ENCODE measurements at regions not wholly inside any gene's neighbourhood (a gene's known extent, or its start where the extent isn't known, plus 50 kb on each side); places are given as distances from the start of the nearest gene placed in this dataset.
"Not testable (repeated sequence)": the region's sequence is repeated elsewhere in the genome, so short reads cannot be mapped to it uniquely, and the experiment has no call there.

GRCh38 chr2:126952216-126952615, 53.5 kb downstream of the TEX51 start:
- DNase-seq (ENCODE audit: low read depth in 2 of 2), result no peak

GRCh38 chr2:126953483-126953882, 54.8 kb downstream of the TEX51 start:
- no peak for DNase-seq (ENCODE audit: low read depth in 2 of 2)

- no peak for DNase-seq (ENCODE audit: low read depth in 2 of 2)
These were observed 56.1 kb downstream of the TEX51 start for GRCh38 chr2:126954831-126955230.

- DNase-seq (ENCODE audit: low read depth in 2 of 2), result not testable (repeated sequence)
These were observed 58.1 kb downstream of the TEX51 start for GRCh38 chr2:126956773-126957172.

GRCh38 chr2:126963390-126963789, 64.7 kb downstream of the TEX51 start:
- DNase-seq (ENCODE audit: low read depth in 2 of 2), result no peak

- no peak for DNase-seq (ENCODE audit: low read depth in 2 of 2)
These were observed 67.9 kb downstream of the TEX51 start for GRCh38 chr2:126966601-126967000.

GRCh38 chr2:126970583-126970982, 71.9 kb downstream of the TEX51 start:
- DNase-seq (ENCODE audit: low read depth in 2 of 2), result no peak

GRCh38 chr2:126971162-126971480, 72.4 kb downstream of the TEX51 start:
- DNase-seq (ENCODE audit: low read depth in 2 of 2), result no peak

GRCh38 chr2:126971481-126972278, 73.0 kb downstream of the TEX51 start:
- DNase-seq (ENCODE audit: low read depth in 2 of 2), result peak; percentile 37 to 58

- no peak for DNase-seq (ENCODE audit: low read depth in 2 of 2)
These were observed 73.6 kb downstream of the TEX51 start for GRCh38 chr2:126972279-126972626.

- DNase-seq (ENCODE audit: low read depth in 2 of 2), result no peak
These were observed 75.1 kb downstream of the TEX51 start for GRCh38 chr2:126973745-126974144.

- DNase-seq (ENCODE audit: low read depth in 2 of 2), result no peak
These were observed 77.3 kb downstream of the TEX51 start for GRCh38 chr2:126975671-126976655.

GRCh38 chr2:126976721-126977328, 78.1 kb downstream of the TEX51 start:
- no peak for DNase-seq (ENCODE audit: low read depth in 2 of 2)

GRCh38 chr2:126978333-126978732, 79.6 kb downstream of the TEX51 start:
- no peak for DNase-seq (ENCODE audit: low read depth in 2 of 2)

- DNase-seq (ENCODE audit: low read depth in 2 of 2), result no peak
These were observed 80.6 kb downstream of the TEX51 start for GRCh38 chr2:126979039-126980003.

GRCh38 chr2:126981476-126981875, 82.8 kb downstream of the TEX51 start:
- no peak for DNase-seq (ENCODE audit: low read depth in 2 of 2)

- DNase-seq (ENCODE audit: low read depth in 2 of 2), result no peak
These were observed 84.2 kb downstream of the TEX51 start for GRCh38 chr2:126982935-126983334.

GRCh38 chr2:126986631-126987187, 88.0 kb downstream of the TEX51 start:
- DNase-seq (ENCODE audit: low read depth in 2 of 2), result no peak

- no peak for DNase-seq (ENCODE audit: low read depth in 2 of 2)
These were observed 89.8 kb downstream of the TEX51 start for GRCh38 chr2:126988482-126988881.

GRCh38 chr2:126989064-126989463, 90.4 kb downstream of the TEX51 start:
- DNase-seq (ENCODE audit: low read depth in 2 of 2), result not testable (repeated sequence)

- DNase-seq (ENCODE audit: low read depth in 2 of 2), result no peak
These were observed 91.5 kb downstream of the TEX51 start for GRCh38 chr2:126990200-126990599.

Measured in stimulated activated CD4-positive, alpha-beta T cell treated with anti-CD3 and anti-CD28 coated beads, Interleukin-1b, Interleukin-23, amount 100 ng/mL, for 4 hours (primary cell).